ENCODE measurements at regions not wholly inside any gene's neighbourhood (a gene's known extent, or its start where the extent isn't known, plus 50 kb on each side); places are given as distances from the start of the nearest gene placed in this dataset.

DNA sequence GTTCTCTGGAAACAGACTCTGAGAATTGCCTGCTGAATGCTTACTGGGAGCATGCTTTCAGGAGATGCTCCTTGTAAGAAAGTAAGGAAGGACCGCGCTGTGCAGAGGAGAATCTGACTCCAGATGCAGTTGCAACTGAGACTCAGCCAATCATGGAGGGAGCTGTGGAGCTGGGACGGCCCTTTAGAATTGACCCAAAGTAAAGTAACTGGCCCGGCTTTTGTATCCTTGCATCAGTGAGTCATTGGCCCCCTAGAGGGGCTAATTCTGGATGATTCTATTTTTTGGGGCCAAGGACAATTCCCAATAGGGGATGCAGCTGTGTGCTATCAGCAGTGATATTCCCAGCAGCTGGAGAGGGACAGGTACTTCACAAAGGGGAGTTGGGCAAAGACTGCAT lies 170.4 kb downstream of the PTEN start:
- TF ChIP-seq TAF1 (IDR thresholded peaks at IDR 0.05; ENCODE audit: borderline replicate concordance, insufficient read depth, low read length) (no peak), SIN3A (IDR thresholded peaks at IDR 0.05; ENCODE audit: borderline replicate concordance, insufficient read depth, low read length) (no peak), POLR2AphosphoS5 (IDR thresholded peaks at IDR 0.05; ENCODE audit: low read depth, low read length) (no peak), FOXP2 (optimal IDR thresholded peaks at IDR 0.05; ENCODE audit: borderline replicate concordance, extremely low read depth, extremely low read length, insufficient read depth) (no peak)
- TF ChIP-seq, protein P1, sequence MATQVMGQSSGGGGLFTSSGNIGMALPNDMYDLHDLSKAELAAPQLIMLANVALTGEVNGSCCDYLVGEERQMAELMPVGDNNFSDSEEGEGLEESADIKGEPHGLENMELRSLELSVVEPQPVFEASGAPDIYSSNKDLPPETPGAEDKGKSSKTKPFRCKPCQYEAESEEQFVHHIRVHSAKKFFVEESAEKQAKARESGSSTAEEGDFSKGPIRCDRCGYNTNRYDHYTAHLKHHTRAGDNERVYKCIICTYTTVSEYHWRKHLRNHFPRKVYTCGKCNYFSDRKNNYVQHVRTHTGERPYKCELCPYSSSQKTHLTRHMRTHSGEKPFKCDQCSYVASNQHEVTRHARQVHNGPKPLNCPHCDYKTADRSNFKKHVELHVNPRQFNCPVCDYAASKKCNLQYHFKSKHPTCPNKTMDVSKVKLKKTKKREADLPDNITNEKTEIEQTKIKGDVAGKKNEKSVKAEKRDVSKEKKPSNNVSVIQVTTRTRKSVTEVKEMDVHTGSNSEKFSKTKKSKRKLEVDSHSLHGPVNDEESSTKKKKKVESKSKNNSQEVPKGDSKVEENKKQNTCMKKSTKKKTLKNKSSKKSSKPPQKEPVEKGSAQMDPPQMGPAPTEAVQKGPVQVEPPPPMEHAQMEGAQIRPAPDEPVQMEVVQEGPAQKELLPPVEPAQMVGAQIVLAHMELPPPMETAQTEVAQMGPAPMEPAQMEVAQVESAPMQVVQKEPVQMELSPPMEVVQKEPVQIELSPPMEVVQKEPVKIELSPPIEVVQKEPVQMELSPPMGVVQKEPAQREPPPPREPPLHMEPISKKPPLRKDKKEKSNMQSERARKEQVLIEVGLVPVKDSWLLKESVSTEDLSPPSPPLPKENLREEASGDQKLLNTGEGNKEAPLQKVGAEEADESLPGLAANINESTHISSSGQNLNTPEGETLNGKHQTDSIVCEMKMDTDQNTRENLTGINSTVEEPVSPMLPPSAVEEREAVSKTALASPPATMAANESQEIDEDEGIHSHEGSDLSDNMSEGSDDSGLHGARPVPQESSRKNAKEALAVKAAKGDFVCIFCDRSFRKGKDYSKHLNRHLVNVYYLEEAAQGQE (IDR thresholded peaks at IDR 0.05; ENCODE audit: insufficient read depth in 1 of 2, low read depth in 2 of 2, low read length in 2 of 2), result no peak

Measured in PFSK-1 (cell line).